GM12892 (cell line): ENCODE measurements at regions not wholly inside any gene's neighbourhood (a gene's known extent, or its start where the extent isn't known, plus 50 kb on each side); places are given as distances from the start of the nearest gene placed in this dataset.

Experiments used
- DNase-seq: peaks from one replicate; pipeline ENCODE4 v3.0.0; 2011; ENCODE audit not compliant: insufficient read length
- FAIRE-seq: peaks from 2 replicates; lab custom pipeline; 2011; peaks lifted over from hg19 to GRCh38; lab: Jason Lieb, UNC
- POLR2A ChIP-seq: IDR thresholded peaks from 2 replicates; pipeline ENCODE4 v1.6.1; 2011; ENCODE audit warnings: low read depth, low read length, control low read depth
- POLR2AphosphoS5 ChIP-seq: IDR thresholded peaks from 2 replicates; pipeline ENCODE4 v1.6.1; 2011; ENCODE audit warnings: low read depth, low read length, control low read depth
- TAF1 ChIP-seq: IDR thresholded peaks from 2 replicates; pipeline ENCODE4 v1.6.1; 2011; ENCODE audit warnings: low read depth, mild to moderate bottlenecking, control low read depth, low read length, borderline replicate concordance

DNA sequence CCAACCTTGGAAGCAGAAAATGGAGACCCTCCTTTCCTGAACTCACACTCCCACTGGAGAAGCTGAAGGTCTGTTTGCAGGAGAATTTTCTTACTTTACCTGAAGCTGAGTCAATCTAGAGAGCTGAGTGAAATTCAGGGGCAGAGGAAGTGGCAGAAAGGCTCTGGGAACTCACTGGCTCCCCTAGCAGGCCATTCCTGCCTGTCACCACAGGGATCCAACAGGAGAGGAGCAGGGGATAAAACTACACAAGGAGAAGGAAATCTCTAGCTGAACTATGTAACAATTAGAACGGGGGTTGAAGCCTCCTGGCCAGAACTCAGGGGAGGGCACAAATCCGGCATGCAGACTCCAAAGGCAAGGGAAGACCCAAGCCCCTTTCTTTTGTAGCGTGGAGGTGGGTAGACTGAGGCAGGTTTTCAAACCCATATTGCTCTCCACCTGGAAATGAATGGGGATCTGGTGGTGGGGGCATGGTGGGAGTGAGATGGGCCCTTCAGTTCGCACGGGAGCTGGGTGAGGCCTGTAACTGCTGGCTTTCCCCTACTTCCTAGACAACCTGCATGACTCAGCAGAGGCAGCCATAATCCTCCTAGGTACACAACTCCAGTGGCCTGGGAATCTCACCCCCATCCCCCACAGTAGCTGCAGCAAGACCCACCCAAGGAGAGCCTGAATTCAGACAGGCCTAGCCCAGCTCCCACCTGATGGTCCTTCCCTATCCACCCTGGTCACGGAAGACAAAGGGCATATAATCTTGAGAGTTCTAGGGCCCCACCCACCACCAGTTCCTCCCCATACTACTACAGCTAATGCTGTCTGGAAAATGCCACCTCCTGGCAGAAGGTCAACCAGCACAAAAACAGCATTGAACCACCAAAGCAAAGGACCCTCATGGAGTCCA, 158.1 kb downstream of the LTN1 start:
- FAIRE-seq (no peak), DNase-seq (no peak)
- TF ChIP-seq TAF1: no peak
- TF ChIP-seq POLR2AphosphoS5: no peak
- TF ChIP-seq POLR2A: no peak

DNA sequence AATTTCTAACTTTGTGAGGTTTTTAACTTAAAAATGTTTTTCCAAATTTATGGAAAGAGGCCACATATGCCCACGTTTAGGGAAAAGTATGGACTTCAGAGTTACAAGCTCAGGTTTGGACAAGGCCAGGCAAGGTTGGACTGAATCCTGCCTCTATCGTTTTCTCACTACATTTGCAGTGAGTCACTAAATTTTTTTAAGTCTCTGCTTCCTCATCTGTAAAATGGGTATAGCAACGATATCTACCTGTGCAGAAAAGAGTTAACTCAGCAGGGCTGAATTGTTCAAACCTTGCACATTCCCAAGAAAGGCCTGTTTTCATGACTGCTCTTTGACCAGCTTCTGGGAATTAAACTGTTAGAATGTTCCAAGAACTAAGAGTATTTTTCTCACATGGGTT, 159.1 kb downstream of the LTN1 start:
- FAIRE-seq (no peak), DNase-seq (no peak)
- no peak for TF ChIP-seq POLR2AphosphoS5
- no peak for TF ChIP-seq POLR2A
- no peak for TF ChIP-seq TAF1

DNA sequence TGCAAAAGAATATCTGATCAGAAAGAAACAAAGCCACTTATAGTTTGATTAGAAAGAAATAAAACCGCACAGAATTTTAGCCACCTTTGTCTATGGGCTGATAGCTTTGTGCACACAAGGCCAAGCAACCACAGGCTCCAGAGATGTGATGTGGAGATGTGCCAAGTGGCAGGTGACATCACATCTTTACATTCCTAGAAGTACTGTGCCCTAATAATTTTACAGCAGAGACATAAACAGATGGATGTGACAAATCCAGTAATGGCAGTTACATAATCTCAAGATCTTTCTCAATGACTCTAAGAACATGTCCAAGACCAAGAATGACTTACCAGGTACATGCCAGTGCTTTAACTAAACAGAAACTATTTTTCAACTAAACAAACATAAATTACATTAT, 159.5 kb downstream of the LTN1 start:
- DNase-seq (no peak), FAIRE-seq (no peak)
- TF ChIP-seq POLR2AphosphoS5 (no peak), POLR2A (no peak), TAF1 (no peak)

DNA sequence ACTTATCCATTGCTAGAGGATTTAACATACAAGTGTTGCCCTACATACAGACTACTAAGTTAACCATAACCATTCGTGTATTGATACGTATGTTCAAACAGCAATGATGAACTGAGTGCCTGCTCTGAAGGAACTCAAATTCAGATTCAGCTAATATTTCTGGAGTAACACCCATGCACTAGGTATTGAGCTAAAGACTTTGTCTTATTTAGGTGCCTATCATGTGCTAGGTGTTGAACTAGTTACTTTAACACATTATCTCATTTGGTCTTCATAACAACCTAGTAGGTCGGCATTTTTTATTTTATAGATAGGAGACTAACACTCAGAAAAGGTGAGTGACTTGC, 160.0 kb downstream of the LTN1 start:
- FAIRE-seq (no peak), DNase-seq (no peak)
- TF ChIP-seq POLR2AphosphoS5: no peak
- TF ChIP-seq POLR2A: no peak
- no peak for TF ChIP-seq TAF1

DNA sequence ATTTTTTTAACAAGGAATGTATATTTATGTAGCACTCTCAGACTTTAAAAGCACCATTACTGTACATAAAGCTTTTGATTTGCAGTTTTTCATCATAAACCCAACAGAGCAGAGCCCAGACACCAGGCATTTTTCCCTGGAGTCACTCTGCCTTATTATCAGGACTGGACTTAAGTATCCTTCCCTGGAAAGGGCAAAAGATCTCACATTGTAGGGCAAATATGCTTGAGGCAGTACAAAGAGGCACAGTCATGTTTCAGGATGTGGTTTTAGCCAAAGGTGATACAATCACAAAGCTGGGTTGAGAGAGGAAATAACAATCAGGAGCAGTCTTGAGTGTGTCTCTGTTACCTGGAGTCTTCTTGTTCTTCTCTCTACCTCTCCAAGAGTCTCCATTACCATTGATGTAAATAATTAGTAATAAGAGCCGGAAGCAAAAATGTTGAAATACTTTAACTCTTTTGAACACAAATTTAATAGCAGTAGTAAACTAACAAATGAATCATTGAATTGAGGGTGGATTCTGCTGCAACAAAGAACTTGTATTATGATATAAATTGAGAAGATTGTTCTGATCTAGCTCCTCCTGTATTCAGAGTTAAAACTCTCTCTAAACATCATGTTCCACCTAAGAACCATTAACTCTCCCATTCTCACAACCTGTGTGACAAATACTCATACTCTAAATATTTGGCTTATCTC, 160.5 kb downstream of the LTN1 start:
- TF ChIP-seq TAF1 (no peak), POLR2AphosphoS5 (no peak), POLR2A (no peak)
- no peak for FAIRE-seq
- DNase-seq: no peak

DNA sequence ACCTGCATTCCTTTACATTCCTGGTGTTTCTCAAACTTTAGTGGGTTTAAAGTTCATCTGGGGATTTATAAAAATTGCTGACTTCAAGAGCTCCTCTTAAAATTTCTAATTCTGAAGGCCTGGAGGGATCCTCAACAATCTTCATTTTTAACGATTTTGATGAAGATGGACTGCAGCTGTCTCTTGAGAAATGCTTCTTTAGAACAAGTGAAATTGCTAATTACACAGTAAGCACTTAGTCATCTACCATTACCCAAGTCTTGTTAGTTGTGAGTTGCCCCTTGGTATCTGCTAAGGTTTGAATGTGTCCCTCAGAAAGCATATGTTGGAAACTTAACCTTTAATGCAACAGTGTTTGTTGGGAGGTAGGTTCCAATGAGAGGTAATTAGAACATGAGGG, 163.7 kb downstream of the LTN1 start:
- TF ChIP-seq POLR2AphosphoS5 (no peak), TAF1 (no peak), POLR2A (no peak)
- FAIRE-seq (no peak), DNase-seq (no peak)

DNA sequence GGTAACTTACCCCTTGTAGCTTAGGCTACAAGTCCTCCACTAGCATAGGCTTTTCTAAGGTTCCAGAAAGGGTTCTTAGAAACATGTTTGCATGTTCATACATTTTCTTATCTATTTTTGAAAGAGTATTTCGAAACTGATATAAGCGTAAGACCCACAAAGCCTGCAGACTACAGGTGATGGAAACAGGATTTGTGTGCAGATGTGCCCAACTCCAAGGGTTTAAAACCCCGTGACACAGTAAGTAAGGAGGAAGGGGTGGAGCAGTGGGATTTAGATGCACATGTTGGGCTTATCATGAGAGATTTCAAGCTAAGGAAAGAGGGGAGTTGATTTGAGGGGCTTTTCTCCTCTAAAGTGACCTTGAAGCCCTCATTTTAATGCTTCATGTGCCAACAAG, 164.7 kb downstream of the LTN1 start:
- FAIRE-seq (no peak), DNase-seq (no peak)
- TF ChIP-seq POLR2AphosphoS5: no peak
- no peak for TF ChIP-seq POLR2A
- no peak for TF ChIP-seq TAF1

DNA sequence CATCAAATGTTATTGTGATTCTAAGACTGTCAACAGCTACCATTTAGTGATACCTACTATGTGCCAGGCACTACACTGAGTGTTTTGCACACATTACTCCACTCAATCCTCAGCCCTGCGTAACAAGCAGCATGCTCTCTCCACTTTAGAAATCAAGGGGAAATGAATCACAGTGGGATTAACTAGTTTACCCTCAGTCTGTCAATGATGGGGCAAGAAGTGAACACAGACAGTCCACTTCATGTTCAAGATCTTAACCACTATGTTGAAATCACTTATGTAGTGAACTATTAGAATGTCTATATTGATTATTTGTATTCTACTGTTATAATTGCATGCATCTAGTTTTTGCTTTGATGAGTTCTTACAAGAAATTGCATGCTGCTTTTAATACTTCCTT, 165.3 kb downstream of the LTN1 start:
- DNase-seq (no peak), FAIRE-seq (no peak)
- no peak for TF ChIP-seq TAF1
- no peak for TF ChIP-seq POLR2A
- no peak for TF ChIP-seq POLR2AphosphoS5

DNA sequence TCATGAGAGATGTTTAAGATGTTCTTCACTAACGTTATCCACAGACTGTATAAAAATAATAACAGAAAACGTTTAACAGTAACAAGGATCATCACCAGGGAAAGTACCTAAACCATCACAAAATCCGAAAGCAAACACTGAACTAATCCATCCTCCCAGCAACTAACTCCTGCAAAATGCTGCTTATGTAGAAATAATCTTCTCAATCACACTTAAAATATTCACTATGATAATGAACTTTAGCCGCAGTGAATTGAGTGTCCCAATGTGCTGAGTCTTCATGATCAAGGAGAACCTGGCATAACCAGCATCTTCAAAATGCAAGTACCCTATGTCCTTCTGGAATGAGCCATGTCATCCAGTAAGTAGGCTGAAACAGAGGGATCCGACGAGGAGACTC, 166.1 kb downstream of the LTN1 start:
- TF ChIP-seq POLR2A (no peak), TAF1 (no peak), POLR2AphosphoS5 (no peak)
- DNase-seq (no peak), FAIRE-seq (no peak)

DNA sequence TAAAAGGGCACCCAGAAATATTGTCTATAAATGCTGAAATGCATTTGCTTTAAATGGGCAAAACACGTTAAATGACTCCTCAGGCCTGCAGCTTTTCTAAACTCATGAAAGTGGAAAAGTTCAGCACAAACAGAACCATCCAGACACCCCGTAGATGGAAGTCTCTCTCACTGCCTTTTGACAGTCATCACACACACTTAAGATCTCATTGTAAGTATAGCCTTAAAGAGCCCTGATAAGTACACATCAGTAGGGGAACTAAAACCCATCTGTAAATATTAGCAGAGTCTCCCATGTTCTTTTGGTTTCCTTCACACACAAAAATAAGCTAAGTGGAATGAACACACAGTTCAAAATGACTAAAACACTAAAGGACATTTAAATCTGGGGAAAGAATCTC, 166.7 kb downstream of the LTN1 start:
- no peak for TF ChIP-seq POLR2A
- no peak for TF ChIP-seq POLR2AphosphoS5
- no peak for TF ChIP-seq TAF1
- FAIRE-seq (no peak), DNase-seq (no peak)

DNA sequence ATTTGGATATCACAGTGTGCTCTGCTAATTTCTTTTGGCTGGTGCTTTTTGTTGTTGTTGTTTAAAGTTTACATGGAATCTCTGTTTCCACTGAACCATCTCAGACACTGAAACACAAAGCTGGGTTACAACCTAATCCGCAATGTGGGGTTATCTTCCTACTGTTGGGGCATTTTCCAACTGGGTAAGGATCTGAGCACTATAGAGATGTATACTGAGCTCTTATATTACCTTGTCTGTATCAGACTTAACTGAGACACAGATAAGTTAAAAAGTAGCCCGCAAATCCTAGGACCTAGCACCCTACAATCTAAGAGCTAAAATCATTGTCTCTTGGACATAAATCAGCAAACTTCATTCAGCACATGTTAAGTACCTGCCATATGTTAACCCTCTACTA, 169.2 kb downstream of the LTN1 start:
- TF ChIP-seq POLR2A (no peak), TAF1 (no peak), POLR2AphosphoS5 (no peak)
- DNase-seq (no peak), FAIRE-seq (no peak)
